ENCODE measurements at regions not wholly inside any gene's neighbourhood (a gene's known extent, or its start where the extent isn't known, plus 50 kb on each side); places are given as distances from the start of the nearest gene placed in this dataset.
A peak's percentile ranks its signal among the peaks of the same experiment; 100 is the strongest.

GRCh38 chr6:158869826-158870648 lies 50.9 kb upstream of the EZR start:
- intact Hi-C loops (cut with DNase I) = loop anchor here (10.0 kb wide), 1 partner anchor 165 kb away; no protein-coding TSS in a partner anchor
- WGBS, 2 donors = 79 to 81% methylated on average over 9 of the region's 50 CpGs
- peak overlapping the region in 1 of 3 donors; percentile 26 for H3K4me3 ChIP-seq (replicated peaks in 1 of 3)
- H3K9me3 ChIP-seq = no peaks in the 10 kb centered on the region
- TF ChIP-seq POLR2A (IDR thresholded peaks at IDR 0.05) (peak; percentile 30 to 82), CTCF (IDR thresholded peaks at IDR 0.05) (peak in 3 of 6 experiments; percentile 20 to 31 (median 25))
- H3K27me3 ChIP-seq = no peaks in the 10 kb centered on the region
- DNase-seq = peak; percentile 94 to 95
- H3K27ac ChIP-seq = peak overlapping the region; percentile 94 to 98 (median 97)
- H3K4me1 ChIP-seq = peaks cover 32 to 33% of the 10 kb centered on the region in 2 donors
- no peaks in the 10 kb centered on the region for H3K36me3 ChIP-seq

GRCh38 chr6:158868890-158869825 lies 50.0 kb upstream of the EZR start:
- H3K27ac ChIP-seq = peak overlapping the region; percentile 79 to 98 (median 94)
- TF ChIP-seq POLR2A (IDR thresholded peaks at IDR 0.05) = peak in 1 of 2 donors; percentile 68
- no peak for TF ChIP-seq CTCF (IDR thresholded peaks at IDR 0.05)

More at GRCh38 chr6:158868890-158869825, 50.0 kb upstream of the EZR start:
- H3K9me3 ChIP-seq = no peaks in the 10 kb centered on the region
- H3K27me3 ChIP-seq = no peaks in the 10 kb centered on the region
- no peaks in the 10 kb centered on the region for H3K36me3 ChIP-seq
- DNase-seq = peak; percentile 80 to 81
- 17 to 27% methylated on average over 15 to 36 of the region's 45 CpGs for WGBS, 2 donors
- intact Hi-C loops (cut with DNase I) = loop anchor here (10.0 kb wide), 1 partner anchor 164 kb away; no protein-coding TSS in a partner anchor
- H3K4me3 ChIP-seq (replicated peaks in 1 of 3) = peak overlapping the region in 1 of 3 donors; percentile 26
- peaks cover 32 to 33% of the 10 kb centered on the region in 2 donors for H3K4me1 ChIP-seq
